HG02840 (cell line): ENCODE measurements at regions not wholly inside any gene's neighbourhood (a gene's known extent, or its start where the extent isn't known, plus 50 kb on each side); places are given as distances from the start of the nearest gene placed in this dataset.
"Not testable (repeated sequence)": the region's sequence is repeated elsewhere in the genome, so short reads cannot be mapped to it uniquely, and the experiment has no call there.

Source experiments
- ATAC-seq: cut with Tn5 transposase; IDR thresholded peaks from one replicate; pipeline ENCODE4 v1.9.1; 2021; ENCODE audit warnings: mild to moderate bottlenecking, moderate library complexity, moderate number of reproducible peaks; ENCODE audit not compliant: unreplicated experiment, low FRiP score

- no peak for ATAC-seq
Observed at GRCh38 chr2:12543076-12543977, 173.4 kb upstream of the TRIB2 start.

GRCh38 chr2:12543978-12544558, 172.7 kb upstream of the TRIB2 start:
- no peak for ATAC-seq

- ATAC-seq: no peak
Observed at GRCh38 chr2:12547566-12548170, 169.1 kb upstream of the TRIB2 start.

GRCh38 chr2:12548906-12549305, 167.8 kb upstream of the TRIB2 start:
- no peak for ATAC-seq

- ATAC-seq: no peak
Observed at GRCh38 chr2:12549641-12550040, 167.1 kb upstream of the TRIB2 start.

GRCh38 chr2:12552092-12552491, 164.6 kb upstream of the TRIB2 start:
- ATAC-seq: no peak

- no peak for ATAC-seq
Observed at GRCh38 chr2:12554224-12555011, 162.3 kb upstream of the TRIB2 start.

GRCh38 chr2:12555012-12555645, 161.6 kb upstream of the TRIB2 start:
- no peak for ATAC-seq

- no peak for ATAC-seq
Observed at GRCh38 chr2:12556762-12557161, 160.0 kb upstream of the TRIB2 start.

- no peak for ATAC-seq
Observed at GRCh38 chr2:12557688-12558087, 159.0 kb upstream of the TRIB2 start.

- no peak for ATAC-seq
Observed at GRCh38 chr2:12558519-12558918, 158.2 kb upstream of the TRIB2 start.

GRCh38 chr2:12560618-12561017, 156.1 kb upstream of the TRIB2 start:
- no peak for ATAC-seq

GRCh38 chr2:12567411-12567810, 149.3 kb upstream of the TRIB2 start:
- no peak for ATAC-seq

- ATAC-seq: not testable (repeated sequence)
Observed at GRCh38 chr2:12569510-12569909, 147.2 kb upstream of the TRIB2 start.

- ATAC-seq: not testable (repeated sequence)
Observed at GRCh38 chr2:12569929-12570328, 146.8 kb upstream of the TRIB2 start.

GRCh38 chr2:12577091-12577490, 139.6 kb upstream of the TRIB2 start:
- no peak for ATAC-seq

- ATAC-seq: no peak
Observed at GRCh38 chr2:12577567-12578253, 139.0 kb upstream of the TRIB2 start.

- ATAC-seq: no peak
Observed at GRCh38 chr2:12579018-12579417, 137.7 kb upstream of the TRIB2 start.

GRCh38 chr2:12584338-12584737, 132.4 kb upstream of the TRIB2 start:
- no peak for ATAC-seq

- no peak for ATAC-seq
Observed at GRCh38 chr2:12585784-12586183, 131.0 kb upstream of the TRIB2 start.
